ENCODE measurements at regions not wholly inside any gene's neighbourhood (a gene's known extent, or its start where the extent isn't known, plus 50 kb on each side); places are given as distances from the start of the nearest gene placed in this dataset.

GRCh38 chr6:141531040-141531439 lies 601.7 kb upstream of the GJE1 start:
- TF ChIP-seq CTCF (IDR thresholded peaks at IDR 0.05; ENCODE audit: low read depth, low read length) (no peak), POLR2A (IDR thresholded peaks at IDR 0.05; ENCODE audit: extremely low read depth, insufficient read length) (no peak), MYC (IDR thresholded peaks at IDR 0.05; ENCODE audit: low read depth, low read length) (no peak), MAX (IDR thresholded peaks at IDR 0.05; ENCODE audit: low read depth, low read length) (no peak)
